Panc1 (cell line): ENCODE measurements at regions not wholly inside any gene's neighbourhood (a gene's known extent, or its start where the extent isn't known, plus 50 kb on each side); places are given as distances from the start of the nearest gene placed in this dataset.
"Not testable (repeated sequence)": the region's sequence is repeated elsewhere in the genome, so short reads cannot be mapped to it uniquely, and the experiment has no call there.

Experiments used
- ATAC-seq: fragments of 200-7000 bp; cut with Tn5 transposase; 2 replicates; pipeline ENCODE4 v1.9.1; 2020; ENCODE audit warnings: mild to moderate bottlenecking, moderate library complexity
- BruUV-seq: library from RNA; stranded (reverse); fragments of 400-500 nt; replicated peaks from 2 replicates; lab custom pipeline; 2021; lab: Mats Ljungman, UMichigan
- CTCF ChIA-PET: fragments of 300-600 bp; sonication (Branson Sonifier 250); formaldehyde crosslinking; loops from one replicate; lab custom pipeline; 2022; ENCODE audit warnings: antibody characterized with exemption; lab: Charles Lee
- POLR2A ChIA-PET: fragments of 300-600 bp; sonication (Branson Sonifier 250); formaldehyde crosslinking; loops from one replicate; lab custom pipeline; 2022; ENCODE audit warnings: antibody characterized with exemption; lab: Charles Lee
- DNase-seq: peaks from one replicate; pipeline ENCODE4 v3.0.0-alpha.2; 2010; ENCODE audit warnings: low read depth, low spot score
- H3K27ac ChIP-seq: 2 replicates; pipeline ENCODE4 v1.5.1; 2011; ENCODE audit warnings: mild to moderate bottlenecking, low read length, inconsistent platforms
- H3K27me3 ChIP-seq: fragments of 200-500 bp; sonication (Bioruptor generic); 2 replicates; pipeline ENCODE4 v1.6.0; 2014; ENCODE audit warnings: low read length, inconsistent platforms; ENCODE audit not compliant: control insufficient read depth, insufficient read depth
- H3K36me3 ChIP-seq: fragments of 200-500 bp; sonication (Bioruptor generic); 2 replicates; pipeline ENCODE4 v1.5.1; 2014; ENCODE audit warnings: inconsistent platforms, mild to moderate bottlenecking, low read length, moderate library complexity; ENCODE audit not compliant: control insufficient read depth, insufficient read depth
- H3K4me1 ChIP-seq: 2 replicates; pipeline ENCODE4 v1.5.1; 2011; ENCODE audit warnings: inconsistent platforms, mild to moderate bottlenecking, low read length, moderate library complexity; ENCODE audit not compliant: control insufficient read depth, insufficient read depth
- H3K4me3 ChIP-seq, 2 experiments: 2 replicates each; pipeline ENCODE4 v1.5.1; 2011 to 2012; ENCODE audit warnings: low read depth in 2 of 2, low read length in 2 of 2, mild to moderate bottlenecking in 2 of 2, inconsistent platforms in 1 of 2, moderate library complexity in 1 of 2
- H3K9me3 ChIP-seq: fragments of 200-500 bp; sonication (Bioruptor generic); 2 replicates; pipeline ENCODE4 v1.5.1; 2014; ENCODE audit warnings: low read depth, mild to moderate bottlenecking, inconsistent platforms, low read length, moderate library complexity; ENCODE audit not compliant: control insufficient read depth, insufficient read depth
- CTCF ChIP-seq: fragments of 450-650 bp; IDR thresholded peaks from 2 replicates; pipeline ENCODE4 v1.5.1; 2017; ENCODE audit warnings: mild to moderate bottlenecking
- POLR2AphosphoS5 ChIP-seq: IDR thresholded peaks from 2 replicates; pipeline ENCODE4 v1.6.1; 2012; ENCODE audit warnings: mild to moderate bottlenecking, low read depth, low read length, moderate library complexity
- REST ChIP-seq, 2 experiments: IDR thresholded peaks; 2 replicates each; pipeline ENCODE4 v1.6.1; 2011 to 2012; ENCODE audit warnings: low read depth in 2 of 2, control low read depth in 1 of 2, low read length in 1 of 2, mild to moderate bottlenecking in 1 of 2, moderate library complexity in 1 of 2; ENCODE audit not compliant: insufficient read depth in 1 of 2
- SIN3A ChIP-seq: IDR thresholded peaks from 2 replicates; pipeline ENCODE4 v1.6.1; 2012; ENCODE audit warnings: low read depth, mild to moderate bottlenecking, low read length, moderate library complexity, borderline replicate concordance; ENCODE audit not compliant: insufficient read depth
- TCF7L2 ChIP-seq: IDR thresholded peaks from 2 replicates; pipeline ENCODE4 v1.6.1; 2011; ENCODE audit warnings: mild to moderate bottlenecking, low read depth, low read length, inconsistent platforms
- in situ Hi-C: cut with HindIII; loops from 2 replicates; pipeline ENCODE4 v1.10.0; 2016; ENCODE audit warnings: low sequenced_read_pairs, low pct_unique_long_range_greater_than_20kb
- intact Hi-C: fragments of 100-400 bp; cut with micrococcal nuclease; formaldehyde crosslinking; loops from one replicate; pipeline ENCODE4 v1.10.0; 2022; ENCODE audit not compliant: unreplicated experiment

GRCh38 chr15:22735781-22736180 lies 50.7 kb upstream of the NIPA1 start:
- DNase-seq (no peak), ATAC-seq (peak; percentile 75)
- Histone ChIP-seq H3K27me3 (no peaks in the 10 kb centered on the region), H3K4me1 (no peaks in the 10 kb centered on the region), H3K4me3 (no peak overlapping the region), H3K27ac (no peak overlapping the region), H3K36me3 (no peaks in the 10 kb centered on the region), H3K9me3 (no peaks in the 10 kb centered on the region)
- ChIA-PET POLR2A (no interaction called here), CTCF (no interaction called here)
- in situ Hi-C loops (no loop called here), intact Hi-C loops (no loop called here)
- BruUV-seq: no TSS peak
- no peak for TF ChIP-seq CTCF
- no peak for TF ChIP-seq TCF7L2
- no peak for TF ChIP-seq SIN3A
- TF ChIP-seq REST (IDR thresholded peaks at IDR 0.05; ENCODE audit: insufficient read depth in 1 of 2, low read depth in 2 of 2, low read length in 1 of 2): no peak
- no peak for TF ChIP-seq POLR2AphosphoS5

- H3K36me3 ChIP-seq, intact Hi-C loops, H3K4me1 ChIP-seq, H3K27ac ChIP-seq, H3K4me3 ChIP-seq, POLR2A ChIA-PET, CTCF ChIA-PET, in situ Hi-C loops, H3K27me3 ChIP-seq, H3K9me3 ChIP-seq, DNase-seq, BruUV-seq: not testable (repeated sequence)
- ATAC-seq: peak; percentile 68
Measured at GRCh38 chr15:22736200-22736599, 50.2 kb upstream of the NIPA1 start.
